ENCODE measurements at regions not wholly inside any gene's neighbourhood (a gene's known extent, or its start where the extent isn't known, plus 50 kb on each side); places are given as distances from the start of the nearest gene placed in this dataset.

DNA sequence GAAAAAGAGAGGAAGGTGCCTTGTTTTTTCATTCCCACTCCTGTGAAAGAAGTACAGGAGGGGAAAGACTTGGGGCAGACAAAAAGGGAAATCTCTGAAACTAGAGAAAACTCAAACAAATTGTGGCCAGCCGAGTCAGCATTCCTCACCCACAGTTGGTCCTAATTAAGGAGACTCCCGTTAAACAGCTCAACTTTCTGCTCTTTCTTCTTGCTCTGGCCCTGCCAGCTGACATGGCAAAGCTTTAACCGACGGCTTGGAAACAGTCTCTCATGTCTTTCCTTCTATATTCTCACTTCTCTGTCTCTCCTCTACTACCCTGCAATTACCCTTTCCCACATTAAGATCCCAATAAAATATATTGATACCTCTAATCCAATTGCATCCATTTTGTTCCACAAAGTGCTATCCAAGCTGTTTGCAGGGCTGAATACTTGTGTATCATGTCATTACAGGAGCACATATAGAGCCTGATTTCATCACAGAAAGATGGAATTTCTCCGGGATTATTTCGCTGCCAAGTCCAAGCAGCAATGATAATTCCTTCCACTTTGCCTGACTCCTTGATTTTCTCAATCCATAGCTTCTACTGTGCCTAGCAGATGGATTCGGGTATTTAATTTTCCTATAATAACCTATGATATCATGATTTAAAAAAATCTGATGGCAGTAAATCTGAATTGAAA lies 65.4 kb upstream of the IPO9 start:
- no peak overlapping the region for H3K4me3 ChIP-seq (ENCODE audit: low read length)
- DNase-seq (ENCODE audit: low read depth) = no peak
- TF ChIP-seq, protein P1, sequence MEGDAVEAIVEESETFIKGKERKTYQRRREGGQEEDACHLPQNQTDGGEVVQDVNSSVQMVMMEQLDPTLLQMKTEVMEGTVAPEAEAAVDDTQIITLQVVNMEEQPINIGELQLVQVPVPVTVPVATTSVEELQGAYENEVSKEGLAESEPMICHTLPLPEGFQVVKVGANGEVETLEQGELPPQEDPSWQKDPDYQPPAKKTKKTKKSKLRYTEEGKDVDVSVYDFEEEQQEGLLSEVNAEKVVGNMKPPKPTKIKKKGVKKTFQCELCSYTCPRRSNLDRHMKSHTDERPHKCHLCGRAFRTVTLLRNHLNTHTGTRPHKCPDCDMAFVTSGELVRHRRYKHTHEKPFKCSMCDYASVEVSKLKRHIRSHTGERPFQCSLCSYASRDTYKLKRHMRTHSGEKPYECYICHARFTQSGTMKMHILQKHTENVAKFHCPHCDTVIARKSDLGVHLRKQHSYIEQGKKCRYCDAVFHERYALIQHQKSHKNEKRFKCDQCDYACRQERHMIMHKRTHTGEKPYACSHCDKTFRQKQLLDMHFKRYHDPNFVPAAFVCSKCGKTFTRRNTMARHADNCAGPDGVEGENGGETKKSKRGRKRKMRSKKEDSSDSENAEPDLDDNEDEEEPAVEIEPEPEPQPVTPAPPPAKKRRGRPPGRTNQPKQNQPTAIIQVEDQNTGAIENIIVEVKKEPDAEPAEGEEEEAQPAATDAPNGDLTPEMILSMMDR (conservative IDR thresholded peaks at IDR 0.05; ENCODE audit: low read depth, low read length) = no peak

DNA sequence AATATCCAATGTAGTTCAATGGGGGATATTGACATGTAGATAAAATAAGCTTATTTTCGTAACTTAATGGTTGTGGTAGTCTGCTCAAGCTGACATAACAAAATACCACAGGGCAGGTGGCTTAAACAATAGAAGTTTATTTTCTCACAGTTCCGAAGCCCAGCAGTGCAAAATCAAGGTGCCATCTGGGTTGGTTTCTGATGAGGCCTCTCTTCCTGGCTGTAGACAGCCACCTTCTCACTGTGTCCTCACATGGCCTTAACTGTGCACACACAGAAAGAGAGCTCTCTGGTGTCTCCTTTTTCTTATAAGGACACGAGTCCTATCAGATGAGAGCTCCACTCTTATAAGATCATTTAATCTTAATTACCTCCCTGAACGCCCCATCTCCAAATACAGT lies 64.8 kb upstream of the IPO9 start:
- DNase-seq (ENCODE audit: low read depth) = no peak
- H3K4me3 ChIP-seq (ENCODE audit: low read length) = no peak overlapping the region
- TF ChIP-seq, protein P1 (conservative IDR thresholded peaks at IDR 0.05; ENCODE audit: low read depth, low read length) = no peak

DNA sequence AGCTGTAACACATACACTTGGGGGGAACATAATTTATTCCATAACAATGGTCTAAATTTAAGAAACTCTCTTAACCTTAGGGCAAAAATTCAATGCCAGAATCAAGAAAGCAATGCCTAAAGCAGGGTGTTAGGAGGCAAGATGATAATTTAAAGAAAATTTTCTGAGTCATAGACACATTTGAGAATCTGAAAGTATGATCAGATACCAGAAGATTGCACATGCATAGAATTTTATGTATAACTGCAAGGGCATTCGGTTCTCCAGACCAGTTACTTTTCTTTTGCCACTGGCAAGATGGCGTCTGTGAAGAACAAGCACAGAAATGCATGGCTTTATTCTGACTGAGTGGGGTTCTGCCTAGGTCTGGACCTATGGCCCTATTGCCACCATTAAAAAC lies 64.4 kb upstream of the IPO9 start:
- TF ChIP-seq, protein P1 (conservative IDR thresholded peaks at IDR 0.05; ENCODE audit: low read depth, low read length) = no peak
- H3K4me3 ChIP-seq (ENCODE audit: low read length) = no peak overlapping the region
- no peak for DNase-seq (ENCODE audit: low read depth)

DNA sequence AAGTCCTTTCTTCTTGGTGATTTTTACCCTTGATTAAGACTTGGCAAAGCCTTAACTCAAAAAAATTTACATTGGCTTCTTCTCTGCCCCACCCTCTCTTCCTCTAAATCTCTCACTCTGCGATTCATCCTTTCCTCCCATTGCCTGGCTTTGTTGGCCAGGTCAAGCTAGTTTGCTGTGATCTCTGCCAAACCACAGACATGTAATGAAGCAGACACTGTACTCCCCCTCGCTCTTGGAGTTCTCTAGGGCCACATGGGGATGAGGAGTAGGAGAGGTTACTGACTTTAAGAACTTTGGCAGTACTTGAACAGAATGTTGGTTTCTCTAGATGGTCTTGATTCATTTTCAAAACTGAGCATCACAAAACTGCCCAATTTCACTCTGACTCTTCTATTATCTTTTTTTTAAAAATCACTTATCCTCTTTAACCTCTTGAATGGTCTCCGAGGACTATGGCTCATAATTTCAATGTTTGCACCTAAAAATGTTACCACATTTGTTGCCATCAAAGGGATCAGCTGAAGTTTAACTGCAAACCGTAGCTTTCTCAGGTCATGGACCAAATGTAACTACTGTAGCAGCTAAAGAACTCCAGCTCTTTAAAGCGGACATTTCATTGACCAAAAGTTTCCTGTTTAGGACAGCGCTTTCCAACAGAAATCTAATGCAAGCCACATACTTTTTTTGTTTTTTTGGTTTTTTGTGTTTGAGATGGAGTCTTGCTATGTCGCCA lies 62.7 kb upstream of the IPO9 start:
- TF ChIP-seq, protein P1 (conservative IDR thresholded peaks at IDR 0.05; ENCODE audit: low read depth, low read length) = no peak
- no peak overlapping the region for H3K4me3 ChIP-seq (ENCODE audit: low read length)
- DNase-seq (ENCODE audit: low read depth) = no peak

DNA sequence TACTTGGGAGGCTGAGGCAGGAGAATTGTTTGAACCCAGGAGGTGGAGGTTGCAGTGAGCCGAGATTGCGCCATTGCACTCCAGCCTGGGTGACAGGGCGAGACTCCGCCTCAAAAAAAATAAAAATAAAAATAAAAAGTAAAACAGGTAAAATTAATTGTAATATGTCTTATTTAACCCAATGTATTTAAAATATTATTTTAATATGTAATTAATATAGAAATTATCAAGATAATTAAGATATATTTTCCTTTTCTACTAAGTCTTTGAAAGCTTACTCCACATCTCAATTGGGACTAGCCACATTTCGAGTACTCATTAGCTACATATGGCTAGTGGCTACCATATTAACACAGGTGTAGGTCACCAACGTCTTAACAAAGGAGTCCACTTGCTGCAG lies 61.6 kb upstream of the IPO9 start:
- TF ChIP-seq, protein P1 (conservative IDR thresholded peaks at IDR 0.05; ENCODE audit: low read depth, low read length) = no peak
- H3K4me3 ChIP-seq (ENCODE audit: low read length) = no peak overlapping the region
- DNase-seq (ENCODE audit: low read depth) = no peak

DNA sequence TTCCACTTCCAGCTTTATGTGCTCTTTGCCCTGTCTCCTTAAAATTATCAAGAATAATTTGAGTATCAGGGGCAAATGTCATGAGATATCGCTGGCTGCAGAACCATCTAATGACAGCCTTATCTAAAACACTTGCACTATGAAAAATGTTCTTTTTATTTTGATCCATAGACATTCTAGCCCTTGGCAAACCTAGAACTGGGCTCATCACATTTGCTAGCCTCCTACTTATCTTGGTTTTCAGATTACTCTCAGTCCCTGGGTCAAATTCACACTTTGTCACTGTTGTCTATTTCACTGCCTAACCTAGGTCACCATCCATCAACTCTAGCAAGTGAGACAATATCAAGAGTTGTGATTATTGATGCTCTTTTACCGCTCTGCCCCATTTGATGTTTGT lies 59.9 kb upstream of the IPO9 start:
- no peak overlapping the region for H3K4me3 ChIP-seq (ENCODE audit: low read length)
- TF ChIP-seq, protein P1 (conservative IDR thresholded peaks at IDR 0.05; ENCODE audit: low read depth, low read length) = no peak
- DNase-seq (ENCODE audit: low read depth) = no peak

DNA sequence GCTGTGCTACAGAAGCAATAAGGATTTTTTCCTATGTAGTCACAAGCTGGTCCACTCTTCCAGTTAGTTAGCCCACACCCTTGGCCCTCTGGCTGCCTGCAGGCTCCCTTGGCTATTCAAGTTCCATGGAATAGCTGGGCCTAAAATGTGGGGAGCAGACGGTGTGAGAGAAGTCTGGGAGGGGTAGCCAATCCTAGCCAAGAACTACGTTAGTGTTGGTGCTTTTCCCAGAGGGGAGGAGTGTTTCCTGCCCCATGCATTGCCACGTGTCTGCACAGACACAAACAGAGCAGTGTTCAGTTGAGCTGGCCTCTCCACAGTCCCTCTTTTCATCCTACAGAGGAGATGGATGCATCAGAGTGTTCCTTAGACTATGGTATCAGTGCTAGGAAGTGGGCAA lies 59.0 kb upstream of the IPO9 start:
- DNase-seq (ENCODE audit: low read depth) = no peak
- TF ChIP-seq, protein P1 (conservative IDR thresholded peaks at IDR 0.05; ENCODE audit: low read depth, low read length) = no peak
- no peak overlapping the region for H3K4me3 ChIP-seq (ENCODE audit: low read length)
